ENCODE measurements at regions not wholly inside any gene's neighbourhood (a gene's known extent, or its start where the extent isn't known, plus 50 kb on each side); places are given as distances from the start of the nearest gene placed in this dataset.

GRCh38 chr3:118127992-118128391 lies 906.7 kb downstream of the IGSF11 start:
- TF ChIP-seq CTCF (IDR thresholded peaks at IDR 0.05) = no peak
- no peak for TF ChIP-seq POLR2A (IDR thresholded peaks at IDR 0.05)

All from adrenal gland (tissue), 5 donors.